ENCODE measurements at regions not wholly inside any gene's neighbourhood (a gene's known extent, or its start where the extent isn't known, plus 50 kb on each side); places are given as distances from the start of the nearest gene placed in this dataset.

- H3K9me3 ChIP-seq (ENCODE audit: low read length): no peaks in the 10 kb centered on the region
- H3K79me2 ChIP-seq (ENCODE audit: insufficient read depth, low read length): no peaks in the 10 kb centered on the region
- no peak overlapping the region for H3K9ac ChIP-seq (ENCODE audit: low read length)
- TF ChIP-seq, protein P1, sequence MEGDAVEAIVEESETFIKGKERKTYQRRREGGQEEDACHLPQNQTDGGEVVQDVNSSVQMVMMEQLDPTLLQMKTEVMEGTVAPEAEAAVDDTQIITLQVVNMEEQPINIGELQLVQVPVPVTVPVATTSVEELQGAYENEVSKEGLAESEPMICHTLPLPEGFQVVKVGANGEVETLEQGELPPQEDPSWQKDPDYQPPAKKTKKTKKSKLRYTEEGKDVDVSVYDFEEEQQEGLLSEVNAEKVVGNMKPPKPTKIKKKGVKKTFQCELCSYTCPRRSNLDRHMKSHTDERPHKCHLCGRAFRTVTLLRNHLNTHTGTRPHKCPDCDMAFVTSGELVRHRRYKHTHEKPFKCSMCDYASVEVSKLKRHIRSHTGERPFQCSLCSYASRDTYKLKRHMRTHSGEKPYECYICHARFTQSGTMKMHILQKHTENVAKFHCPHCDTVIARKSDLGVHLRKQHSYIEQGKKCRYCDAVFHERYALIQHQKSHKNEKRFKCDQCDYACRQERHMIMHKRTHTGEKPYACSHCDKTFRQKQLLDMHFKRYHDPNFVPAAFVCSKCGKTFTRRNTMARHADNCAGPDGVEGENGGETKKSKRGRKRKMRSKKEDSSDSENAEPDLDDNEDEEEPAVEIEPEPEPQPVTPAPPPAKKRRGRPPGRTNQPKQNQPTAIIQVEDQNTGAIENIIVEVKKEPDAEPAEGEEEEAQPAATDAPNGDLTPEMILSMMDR (IDR thresholded peaks at IDR 0.05; ENCODE audit: low read length): no peak
- no peak for TF ChIP-seq EZH2 (IDR thresholded peaks at IDR 0.05; ENCODE audit: borderline replicate concordance, low read length)
- H3K4me2 ChIP-seq (ENCODE audit: low read length): no peak overlapping the region
- no peak overlapping the region for H2AFZ ChIP-seq (ENCODE audit: low read length)
- H3F3A ChIP-seq (ENCODE audit: insufficient read depth, low read length): no peaks in the 10 kb centered on the region
- H3K27ac ChIP-seq (ENCODE audit: low read depth, low read length, poor library complexity, severe bottlenecking): no peak overlapping the region
- no peaks in the 10 kb centered on the region for H3K27me3 ChIP-seq (ENCODE audit: insufficient read depth, low read length)
- no peak overlapping the region for H3K4me3 ChIP-seq (ENCODE audit: low read depth, low read length, poor library complexity, severe bottlenecking)
- no peaks in the 10 kb centered on the region for H3K36me3 ChIP-seq (ENCODE audit: insufficient read depth, low read length)
- H4K20me1 ChIP-seq (ENCODE audit: insufficient read depth, low read length): no peaks in the 10 kb centered on the region
- no peaks in the 10 kb centered on the region for H3K4me1 ChIP-seq (ENCODE audit: insufficient read depth, low read length, severe bottlenecking)
- H3K9me2 ChIP-seq (ENCODE audit: low read depth, low read length): no peaks in the 10 kb centered on the region
These were observed 75.5 kb downstream of the MRPL46 start for GRCh38 chr15:88391700-88392099.

DNA sequence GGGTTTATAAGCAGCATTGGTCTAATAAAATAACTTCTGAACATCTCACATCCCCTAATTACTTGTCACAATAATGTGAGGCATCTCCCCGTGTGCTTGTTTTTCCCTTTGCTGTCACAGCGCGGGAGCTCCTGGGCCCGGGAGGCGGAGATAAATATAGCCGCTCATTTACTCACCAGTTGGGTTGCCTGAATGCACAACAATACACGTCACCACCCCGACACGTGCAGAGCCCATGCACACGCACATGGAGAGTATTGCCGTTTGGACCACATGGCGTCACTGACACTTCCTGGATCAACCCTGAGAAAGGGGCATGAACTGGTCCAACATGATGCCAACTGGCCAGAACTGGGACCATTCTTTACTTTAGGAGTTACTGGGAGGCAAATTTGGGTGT, 76.2 kb downstream of the MRPL46 start:
- H3K36me3 ChIP-seq (ENCODE audit: insufficient read depth, low read length): no peaks in the 10 kb centered on the region
- no peaks in the 10 kb centered on the region for H3K27me3 ChIP-seq (ENCODE audit: insufficient read depth, low read length)
- TF ChIP-seq, protein P1 (IDR thresholded peaks at IDR 0.05; ENCODE audit: low read length): no peak
- TF ChIP-seq EZH2 (IDR thresholded peaks at IDR 0.05; ENCODE audit: borderline replicate concordance, low read length): no peak
- no peaks in the 10 kb centered on the region for H4K20me1 ChIP-seq (ENCODE audit: insufficient read depth, low read length)
- no peaks in the 10 kb centered on the region for H3K9me2 ChIP-seq (ENCODE audit: low read depth, low read length)
- no peak overlapping the region for H2AFZ ChIP-seq (ENCODE audit: low read length)
- H3K9me3 ChIP-seq (ENCODE audit: low read length): no peaks in the 10 kb centered on the region
- no peak overlapping the region for H3K27ac ChIP-seq (ENCODE audit: low read depth, low read length, poor library complexity, severe bottlenecking)
- H3F3A ChIP-seq (ENCODE audit: insufficient read depth, low read length): no peaks in the 10 kb centered on the region
- H3K4me2 ChIP-seq (ENCODE audit: low read length): no peak overlapping the region
- H3K79me2 ChIP-seq (ENCODE audit: insufficient read depth, low read length): no peaks in the 10 kb centered on the region
- H3K4me3 ChIP-seq (ENCODE audit: low read depth, low read length, poor library complexity, severe bottlenecking): no peak overlapping the region
- no peaks in the 10 kb centered on the region for H3K4me1 ChIP-seq (ENCODE audit: insufficient read depth, low read length, severe bottlenecking)
- no peak overlapping the region for H3K9ac ChIP-seq (ENCODE audit: low read length)

GRCh38 chr15:88390164-88390901, 76.9 kb downstream of the MRPL46 start:
- no peaks in the 10 kb centered on the region for H3F3A ChIP-seq (ENCODE audit: insufficient read depth, low read length)
- no peaks in the 10 kb centered on the region for H3K9me3 ChIP-seq (ENCODE audit: low read length)
- no peaks in the 10 kb centered on the region for H3K79me2 ChIP-seq (ENCODE audit: insufficient read depth, low read length)
- no peaks in the 10 kb centered on the region for H3K4me1 ChIP-seq (ENCODE audit: insufficient read depth, low read length, severe bottlenecking)
- no peaks in the 10 kb centered on the region for H3K27me3 ChIP-seq (ENCODE audit: insufficient read depth, low read length)
- no peaks in the 10 kb centered on the region for H4K20me1 ChIP-seq (ENCODE audit: insufficient read depth, low read length)
- H3K9ac ChIP-seq (ENCODE audit: low read length): no peak overlapping the region
- TF ChIP-seq, protein P1 (IDR thresholded peaks at IDR 0.05; ENCODE audit: low read length): no peak
- no peak overlapping the region for H2AFZ ChIP-seq (ENCODE audit: low read length)
- H3K4me2 ChIP-seq (ENCODE audit: low read length): no peak overlapping the region
- H3K36me3 ChIP-seq (ENCODE audit: insufficient read depth, low read length): no peaks in the 10 kb centered on the region
- H3K27ac ChIP-seq (ENCODE audit: low read depth, low read length, poor library complexity, severe bottlenecking): no peak overlapping the region
- no peaks in the 10 kb centered on the region for H3K9me2 ChIP-seq (ENCODE audit: low read depth, low read length)
- H3K4me3 ChIP-seq (ENCODE audit: low read depth, low read length, poor library complexity, severe bottlenecking): no peak overlapping the region
